NCI-H510A (cell line): ENCODE measurements at regions not wholly inside any gene's neighbourhood (a gene's known extent, or its start where the extent isn't known, plus 50 kb on each side); places are given as distances from the start of the nearest gene placed in this dataset.
"Not testable (repeated sequence)": the region's sequence is repeated elsewhere in the genome, so short reads cannot be mapped to it uniquely, and the experiment has no call there.

Source experiments
- DNase-seq: peaks from one replicate; lab custom pipeline; 2025; lab: John Stamatoyannopoulos, UW

DNA sequence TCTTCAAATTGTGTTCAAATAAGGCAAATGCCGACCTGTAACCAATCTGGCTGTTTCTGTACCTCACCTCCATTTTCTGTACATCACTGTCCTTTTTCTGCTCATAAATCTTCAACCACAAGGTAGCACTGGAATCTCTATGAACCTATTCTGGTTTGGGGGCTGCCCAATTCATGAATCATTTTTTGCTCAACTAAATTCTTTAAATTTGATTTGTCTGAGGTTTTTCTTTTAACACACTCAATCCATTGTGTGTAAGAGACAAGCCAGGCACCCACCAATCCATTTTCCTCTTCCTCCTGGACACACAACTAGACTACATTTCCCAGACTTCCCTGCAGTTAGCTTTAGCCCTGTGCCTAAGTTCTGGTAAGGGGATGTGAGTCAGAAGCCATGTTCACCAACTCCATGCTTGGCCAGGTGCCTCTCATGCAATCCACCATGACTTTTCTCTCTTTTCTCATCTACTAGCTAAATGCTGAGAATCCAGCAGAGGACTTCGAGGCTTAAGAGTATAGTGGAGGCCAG is 193.2 kb upstream of the KLF3 start:
- no peak for DNase-seq

DNA sequence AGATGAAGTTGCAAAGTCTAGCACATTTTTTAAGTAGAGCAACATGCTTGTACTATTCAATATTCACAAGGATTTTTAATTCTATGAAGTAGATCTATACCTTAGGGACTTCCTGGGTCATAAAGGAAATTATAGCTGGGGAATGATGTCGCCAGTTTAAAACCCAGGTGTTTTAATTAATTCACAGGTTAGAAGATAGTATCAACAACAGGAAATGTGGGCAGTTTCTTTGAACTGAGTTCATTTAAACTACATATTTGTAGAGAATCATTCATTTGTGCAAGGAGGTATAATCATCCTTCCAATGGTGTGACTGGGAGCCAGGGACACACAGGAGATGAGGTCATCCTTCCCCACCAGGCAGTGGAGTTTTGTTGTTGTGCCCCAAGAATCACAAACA is 181.3 kb upstream of the KLF3 start:
- no peak for DNase-seq

DNA sequence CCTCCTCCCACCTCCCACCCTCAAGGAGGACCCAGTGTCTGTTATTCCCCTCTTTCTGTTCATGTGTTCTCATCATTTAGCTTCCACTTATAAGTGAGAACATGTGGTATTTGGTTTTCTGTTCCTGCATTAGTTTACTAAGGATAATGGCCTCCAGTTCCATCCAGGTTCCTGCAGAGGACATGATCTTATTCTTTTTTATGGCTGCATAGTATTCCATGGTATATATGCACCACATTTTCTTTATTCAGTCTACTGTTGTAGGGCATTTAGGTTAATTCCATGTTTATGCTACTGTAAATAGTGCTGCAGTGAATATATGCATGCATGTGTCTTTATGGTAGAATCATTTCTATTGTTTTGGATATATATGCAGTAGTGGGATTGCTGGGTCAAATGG is 180.4 kb upstream of the KLF3 start:
- not testable (repeated sequence) for DNase-seq

DNA sequence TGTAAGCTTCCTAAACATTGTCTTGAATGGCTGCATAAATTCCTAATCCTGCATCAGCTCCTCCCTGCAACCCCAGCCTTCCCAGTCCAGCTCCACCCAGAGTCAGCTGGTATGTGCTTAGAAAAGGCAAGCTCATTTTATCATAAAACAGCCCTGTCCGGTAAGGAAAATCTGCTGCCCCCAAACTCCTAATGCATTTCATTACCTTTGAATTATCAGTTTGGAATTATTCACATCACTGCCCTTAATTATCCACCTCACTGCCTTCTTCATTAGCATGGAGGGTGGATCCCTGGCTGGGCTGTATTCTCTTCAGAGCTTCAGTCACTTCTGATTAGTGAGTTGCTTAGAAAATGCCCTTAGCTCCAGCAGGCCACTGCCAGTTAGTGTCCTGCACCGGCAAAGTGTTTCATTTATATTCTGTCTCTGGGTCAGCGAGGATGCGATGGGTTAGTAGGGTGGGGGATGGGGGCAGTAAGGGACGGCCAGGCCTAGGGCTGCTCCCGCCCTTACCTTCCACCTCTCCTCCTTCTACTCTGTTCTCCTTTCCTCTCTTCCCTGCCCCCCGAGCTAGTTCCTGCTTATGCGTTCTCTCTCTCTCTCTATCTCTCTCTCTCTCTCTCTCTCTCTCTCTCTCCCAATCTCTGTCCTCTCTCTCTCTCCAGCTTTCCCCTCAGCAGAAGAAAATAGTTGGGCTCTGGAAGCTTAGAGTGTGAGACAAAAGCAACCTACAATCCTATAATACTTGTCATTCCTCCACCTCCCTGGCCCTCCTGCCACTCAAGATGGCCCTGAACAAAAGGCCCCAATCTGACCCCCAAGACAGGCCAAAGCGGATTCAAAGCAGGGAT is 174.8 kb upstream of the KLF3 start:
- no peak for DNase-seq

DNA sequence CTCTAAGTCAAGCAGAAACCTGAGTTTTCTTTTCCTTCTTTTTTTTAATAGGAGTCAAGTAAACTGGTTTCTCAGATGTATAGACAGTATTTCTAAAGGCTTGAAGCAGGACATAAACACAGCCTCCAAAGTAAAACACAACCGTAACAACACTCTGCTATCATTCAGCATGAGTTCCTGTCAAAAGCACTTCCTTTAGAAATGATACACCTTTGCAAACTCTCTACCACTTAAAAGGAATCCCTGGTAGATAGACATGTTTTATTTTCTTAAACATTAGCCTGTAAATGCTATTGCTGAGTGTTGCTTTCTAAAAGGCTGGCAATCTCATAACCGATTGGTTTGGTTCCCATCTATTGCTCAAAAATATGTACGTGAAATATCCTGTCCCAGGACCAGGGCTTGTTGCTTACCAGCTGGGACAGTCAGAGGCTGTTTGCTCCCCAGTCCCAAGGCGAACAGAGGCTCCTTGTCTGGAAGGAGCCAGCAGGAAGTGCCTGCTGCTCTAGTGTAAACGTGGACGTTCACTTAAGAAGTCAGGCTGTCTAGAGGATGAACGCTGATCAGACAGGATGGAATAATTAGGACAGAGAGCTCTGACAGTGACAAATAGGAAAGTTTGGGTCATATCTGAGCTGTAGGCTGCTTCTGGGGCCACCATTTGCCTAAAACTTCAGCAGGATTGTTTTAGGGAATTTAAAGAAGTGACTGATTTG is 173.9 kb upstream of the KLF3 start:
- DNase-seq, result no peak

DNA sequence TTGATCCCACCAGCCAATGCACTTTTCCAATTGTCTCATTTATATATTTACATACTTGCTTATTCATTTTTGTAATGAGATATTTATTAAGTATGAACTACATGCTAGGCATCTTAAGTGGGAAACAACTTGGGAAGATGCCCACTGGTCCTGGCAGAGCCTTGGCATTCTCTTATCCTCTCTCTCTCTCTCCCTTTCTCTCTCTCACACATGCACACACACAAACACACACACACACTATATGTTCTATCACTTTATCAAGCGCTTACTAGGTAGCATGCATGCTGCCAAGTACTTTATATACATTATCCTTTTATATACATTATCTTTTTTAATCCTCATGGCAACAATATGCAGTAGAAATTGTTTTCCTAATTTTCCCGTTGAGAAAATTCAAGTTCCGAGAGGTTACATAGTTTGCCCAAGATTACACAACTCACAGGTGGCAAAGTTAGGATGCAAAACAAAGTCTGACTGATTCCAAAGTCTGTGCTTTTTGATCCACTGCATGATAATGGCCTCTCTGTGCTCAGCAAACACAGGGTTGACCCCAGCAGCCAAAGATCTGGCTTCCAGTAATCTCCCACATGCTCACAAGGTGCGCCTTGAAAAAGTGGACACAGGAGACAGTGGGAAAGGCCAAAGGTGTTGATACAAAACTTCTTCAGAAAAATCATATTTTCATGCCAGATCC is 173.1 kb upstream of the KLF3 start:
- no peak for DNase-seq

DNA sequence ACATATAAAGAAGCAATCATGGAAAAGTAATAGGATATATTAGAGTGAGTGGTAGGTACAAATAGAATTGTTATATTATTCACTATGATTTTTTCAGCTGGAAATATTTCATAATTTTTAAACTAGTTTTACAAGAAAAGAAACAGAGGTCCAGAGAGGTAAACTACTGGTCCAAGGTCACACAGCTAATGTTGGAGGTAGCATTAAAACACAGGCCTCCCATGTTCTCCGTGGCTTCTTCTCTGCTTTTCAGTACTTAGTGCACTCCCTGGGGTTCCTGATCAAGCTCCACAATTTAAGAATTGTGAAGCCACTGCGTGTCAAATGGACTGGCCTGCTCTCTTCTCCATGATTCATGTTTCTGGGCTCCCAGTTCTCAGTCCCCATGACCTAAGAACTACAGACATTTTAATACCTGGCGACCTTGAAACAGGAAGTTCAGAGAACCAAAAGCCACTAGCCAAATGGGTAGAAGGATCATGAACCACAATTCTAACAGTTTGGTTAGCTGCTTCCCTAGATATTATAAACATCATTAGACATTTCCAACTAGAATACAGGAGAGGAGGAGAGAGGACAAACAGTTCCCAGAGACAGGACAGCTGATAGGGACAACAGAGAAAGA is 172.0 kb upstream of the KLF3 start:
- no peak for DNase-seq

DNA sequence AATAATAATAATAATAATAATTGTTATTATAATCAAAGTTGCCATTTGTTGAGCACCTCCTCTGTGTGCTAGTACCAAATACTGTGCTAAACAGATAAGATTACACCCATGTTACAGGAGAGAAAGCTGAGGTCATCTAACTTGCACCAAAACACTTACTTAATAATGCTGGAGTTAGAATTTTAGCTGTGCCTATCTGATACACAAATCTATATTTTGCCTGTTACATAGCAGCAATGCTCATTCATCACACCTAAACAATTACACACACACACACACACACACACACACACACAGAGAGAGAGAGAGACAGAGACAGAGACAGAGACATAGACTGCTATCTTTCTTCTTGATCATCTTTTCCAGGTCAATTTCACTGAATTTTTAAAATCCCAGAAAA is 170.9 kb upstream of the KLF3 start:
- DNase-seq, result no peak

DNA sequence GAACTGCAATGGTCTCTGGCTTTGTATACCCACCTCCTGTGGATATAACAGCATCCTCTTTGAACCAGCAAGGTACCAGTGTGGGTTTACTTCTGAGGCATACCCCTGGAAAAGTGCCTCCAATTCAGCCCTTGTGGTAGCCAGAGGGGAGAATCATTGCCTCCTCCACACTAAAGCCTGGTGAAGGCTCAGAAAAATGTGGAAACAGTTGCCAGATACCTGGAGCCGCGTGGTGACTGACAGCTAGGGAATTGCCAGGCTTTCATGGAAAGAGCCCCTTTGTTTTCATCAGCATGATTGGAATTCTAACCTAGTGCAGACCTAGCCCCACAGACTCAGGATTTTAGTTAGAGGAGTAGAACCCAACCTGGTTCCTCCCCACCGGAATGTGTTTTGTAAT is 168.6 kb upstream of the KLF3 start:
- no peak for DNase-seq

DNA sequence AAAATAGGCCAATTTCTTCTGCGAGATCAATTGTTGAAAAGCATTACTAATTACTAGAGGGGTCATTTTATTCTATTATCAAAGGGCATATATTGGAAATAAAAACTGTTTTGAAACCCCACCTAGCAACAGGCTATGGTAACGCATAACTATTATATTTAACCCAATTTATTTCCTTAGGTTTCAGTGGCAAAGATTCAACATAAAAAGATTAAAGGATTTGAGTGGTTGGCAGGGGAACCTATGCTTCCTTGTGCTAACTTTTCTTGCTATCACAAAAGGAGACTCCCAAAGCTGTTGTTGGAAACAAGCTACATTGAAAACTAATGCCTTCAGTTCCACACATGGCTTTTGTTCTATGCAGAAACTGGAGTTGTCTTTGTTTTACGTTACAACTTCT is 166.9 kb upstream of the KLF3 start:
- DNase-seq, result no peak

DNA sequence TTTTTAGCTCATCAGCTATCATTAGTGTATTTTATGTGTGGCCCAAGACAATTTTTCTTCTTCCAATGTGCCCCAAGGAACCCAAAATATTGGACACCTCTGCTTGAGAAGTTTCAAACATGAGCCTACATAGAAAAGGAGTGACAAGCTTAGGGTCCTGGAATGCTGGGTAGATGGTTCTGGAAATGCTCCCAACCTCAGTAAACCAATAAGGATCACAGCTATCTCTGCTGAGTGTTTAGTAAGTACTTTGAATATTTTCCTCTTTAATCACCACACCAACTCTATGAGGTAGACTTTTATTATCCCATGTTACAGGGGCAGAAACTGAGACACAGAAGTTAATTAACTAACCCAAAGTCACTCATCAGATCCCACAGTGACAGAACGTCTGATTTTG is 164.9 kb upstream of the KLF3 start:
- no peak for DNase-seq

DNA sequence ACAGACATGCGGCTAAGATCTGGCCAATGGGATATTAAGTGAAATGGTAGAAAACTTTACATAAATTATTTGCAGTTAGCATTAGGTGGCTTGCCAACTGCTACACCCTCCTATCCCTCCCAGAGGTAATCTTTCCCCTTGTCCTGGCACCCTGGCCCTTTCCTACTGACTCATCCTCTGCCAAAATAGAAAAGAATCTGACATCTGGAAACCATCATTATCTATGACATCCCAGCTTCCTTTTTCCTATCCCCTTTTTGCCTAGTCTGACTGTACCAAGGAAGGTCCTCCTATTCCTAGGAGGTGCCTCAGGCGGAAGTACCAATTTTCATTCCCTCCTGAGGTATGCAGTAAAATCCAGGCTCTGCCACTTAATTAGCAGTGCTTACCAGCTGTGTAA is 163.6 kb upstream of the KLF3 start:
- no peak for DNase-seq

DNA sequence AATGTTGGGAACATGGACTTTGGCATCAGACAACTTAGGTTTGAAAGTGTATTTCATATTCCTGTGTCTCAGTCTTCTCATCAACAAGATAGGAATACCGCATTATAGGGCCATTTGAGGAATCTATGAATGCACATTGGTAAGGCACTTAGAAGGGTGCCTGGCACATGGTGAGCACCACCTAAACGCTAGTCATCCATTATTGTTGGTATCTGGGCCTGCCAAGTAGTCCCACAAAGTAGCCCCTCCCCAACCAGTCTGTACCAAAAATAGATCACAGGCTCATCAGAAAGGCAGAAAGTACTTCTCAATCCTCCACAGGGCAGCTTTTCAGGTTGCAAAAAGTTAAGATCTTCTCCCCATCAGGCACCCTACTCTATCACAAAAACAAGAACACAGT is 162.3 kb upstream of the KLF3 start:
- no peak for DNase-seq

DNA sequence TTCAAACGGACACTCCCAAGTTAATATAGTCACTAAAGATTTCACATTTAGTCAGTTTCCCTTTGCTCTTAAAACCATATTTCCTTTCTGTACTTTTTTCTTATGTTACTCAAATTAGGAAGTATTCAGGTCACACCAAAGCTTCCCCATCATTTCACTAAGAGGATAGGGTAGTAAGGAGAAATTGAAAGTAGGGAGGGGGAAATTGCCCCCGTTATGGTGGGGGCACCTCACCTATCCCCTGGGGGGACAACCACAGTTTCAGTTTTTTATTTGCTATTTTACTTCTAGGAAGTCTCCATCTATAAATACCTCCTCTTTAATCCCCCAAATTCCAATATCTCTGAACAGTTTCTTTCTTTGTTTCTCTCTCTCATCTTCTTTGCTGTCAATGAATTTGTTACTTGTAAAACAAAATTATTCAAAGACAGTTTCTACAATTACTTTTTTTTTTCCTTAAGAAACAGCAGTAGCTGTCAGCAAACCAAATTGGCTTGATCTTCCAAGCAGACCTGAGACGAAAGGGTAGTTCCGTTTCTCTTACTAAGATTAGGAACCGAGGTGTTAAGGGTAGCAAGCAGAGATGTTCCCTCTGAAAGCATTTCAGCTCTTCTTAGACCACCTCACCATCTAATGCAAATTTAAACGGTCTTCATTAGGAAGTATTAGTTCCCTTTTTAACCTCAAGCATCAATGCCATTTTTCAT is 160.2 kb upstream of the KLF3 start:
- DNase-seq, result no peak

DNA sequence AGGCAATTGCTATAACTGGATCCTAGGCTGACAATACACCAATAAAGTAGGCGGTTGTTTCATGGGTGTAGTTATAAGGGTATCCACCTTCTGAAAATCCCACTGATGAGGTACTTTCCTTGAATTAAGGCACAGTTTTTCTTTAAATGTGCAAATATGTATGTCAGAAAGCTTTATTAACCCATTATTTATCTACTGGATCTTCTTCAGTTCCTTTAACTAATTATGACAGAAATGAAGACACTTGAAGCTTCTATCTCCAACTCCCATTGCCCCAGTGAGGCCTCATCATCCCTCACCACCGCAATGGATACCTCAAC is 159.6 kb upstream of the KLF3 start:
- DNase-seq, result no peak

DNA sequence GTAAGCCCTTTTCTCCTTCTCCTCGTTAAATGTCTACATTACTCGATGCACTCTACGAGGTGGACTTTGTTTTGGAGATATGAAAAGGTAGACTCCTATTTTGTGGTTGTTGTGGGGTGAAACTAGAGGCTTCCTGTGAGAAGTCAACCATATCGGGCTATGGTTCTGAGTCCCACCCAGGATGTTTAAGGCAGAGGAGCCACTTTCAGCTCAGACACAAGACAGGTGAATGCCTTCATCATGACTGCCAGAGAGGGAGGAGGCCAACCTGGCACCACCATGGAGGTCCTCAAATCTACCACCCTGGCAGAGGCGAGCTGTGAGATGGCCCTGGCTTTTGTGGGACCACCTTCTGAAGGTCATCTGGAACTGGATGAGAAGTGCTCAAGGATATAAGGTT is 154.4 kb upstream of the KLF3 start:
- no peak for DNase-seq

DNA sequence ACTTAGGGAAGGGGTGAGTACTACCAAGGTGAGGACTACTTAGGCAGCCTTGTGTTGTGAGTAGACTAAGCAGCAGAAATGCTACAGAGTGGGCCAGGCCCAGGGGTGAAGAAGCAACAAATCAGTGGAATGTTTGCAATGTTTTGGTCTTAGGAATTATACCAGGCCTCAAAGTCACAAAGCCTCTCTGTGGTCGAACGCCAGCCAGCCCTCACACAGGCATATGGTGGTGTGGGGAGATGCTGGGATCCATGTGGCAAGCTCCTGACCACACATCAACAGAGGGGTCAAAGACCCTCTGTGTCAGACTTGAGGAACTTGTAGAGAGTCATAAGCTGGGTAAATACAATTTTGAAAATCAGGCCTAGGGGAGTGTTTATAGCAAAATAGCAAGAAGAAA is 153.8 kb upstream of the KLF3 start:
- DNase-seq, result no peak

DNA sequence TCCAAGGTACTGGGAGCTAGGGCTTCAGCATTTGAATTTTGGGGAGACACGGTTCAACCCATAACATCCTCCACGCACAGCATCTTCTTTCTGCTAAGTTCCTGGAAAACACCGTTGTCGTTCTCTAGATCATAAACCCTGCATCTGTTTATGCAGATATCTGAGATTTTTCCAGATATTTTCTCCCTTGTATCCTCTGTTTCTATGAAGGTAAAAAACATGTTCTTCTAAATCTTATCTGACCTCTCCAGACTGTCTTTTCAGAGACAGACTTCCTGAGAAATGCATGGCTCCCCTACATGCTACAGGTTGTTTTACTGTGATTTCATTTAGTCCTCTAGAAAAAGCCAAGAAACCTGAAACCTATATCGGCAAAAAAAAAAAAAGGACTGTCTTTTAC is 152.3 kb upstream of the KLF3 start:
- DNase-seq, result no peak

DNA sequence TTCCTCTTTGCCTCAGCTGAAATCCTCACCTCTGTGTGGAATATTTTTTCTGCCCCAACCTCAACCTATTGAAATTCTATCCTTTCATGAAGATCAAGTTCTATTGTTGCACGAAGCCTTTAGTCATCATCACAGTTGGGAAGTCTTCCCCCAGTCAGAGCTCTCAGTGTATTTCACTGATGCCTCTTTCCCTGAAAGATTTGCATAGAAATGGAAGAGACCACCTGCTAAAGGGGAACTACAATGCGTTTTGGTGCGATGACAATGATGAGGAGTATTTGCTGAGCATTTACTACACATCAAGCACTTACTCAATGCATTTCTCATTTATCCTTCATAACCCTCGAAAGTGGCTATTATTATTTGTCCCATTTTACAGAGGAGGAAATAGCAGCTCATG is 151.2 kb upstream of the KLF3 start:
- DNase-seq, result no peak

DNA sequence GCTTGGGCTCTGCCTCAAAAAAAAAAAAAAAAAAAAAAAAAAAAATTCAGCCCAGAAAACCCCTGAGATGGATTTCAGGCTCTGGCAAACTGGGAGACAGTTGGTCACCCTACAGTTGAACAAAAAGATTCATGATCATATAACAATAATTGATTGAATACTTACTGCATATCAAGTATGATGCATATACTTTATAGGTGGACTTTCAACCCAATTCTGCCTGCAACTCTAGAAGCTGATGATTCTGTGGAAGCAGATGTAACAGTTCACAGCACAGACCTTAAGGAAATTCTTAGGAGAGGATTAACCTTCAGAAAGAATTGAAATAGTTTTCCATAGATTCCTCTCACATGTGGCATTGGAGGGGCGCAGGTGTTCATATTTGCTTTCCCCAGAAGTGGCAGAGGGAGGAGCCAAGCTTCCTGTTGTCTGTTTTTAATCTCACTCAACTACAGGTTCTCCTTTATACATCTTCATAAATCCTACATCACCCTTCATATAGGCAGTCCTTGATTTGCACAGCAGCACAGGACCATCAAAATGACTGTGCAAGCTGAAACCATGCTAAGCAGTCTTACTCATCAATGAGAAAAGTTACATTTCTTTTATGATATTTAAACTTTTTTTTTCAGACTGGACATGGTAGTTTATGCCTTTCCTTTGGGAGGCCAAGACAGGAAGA is 149.4 kb upstream of the KLF3 start:
- DNase-seq, result peak; percentile 33

DNA sequence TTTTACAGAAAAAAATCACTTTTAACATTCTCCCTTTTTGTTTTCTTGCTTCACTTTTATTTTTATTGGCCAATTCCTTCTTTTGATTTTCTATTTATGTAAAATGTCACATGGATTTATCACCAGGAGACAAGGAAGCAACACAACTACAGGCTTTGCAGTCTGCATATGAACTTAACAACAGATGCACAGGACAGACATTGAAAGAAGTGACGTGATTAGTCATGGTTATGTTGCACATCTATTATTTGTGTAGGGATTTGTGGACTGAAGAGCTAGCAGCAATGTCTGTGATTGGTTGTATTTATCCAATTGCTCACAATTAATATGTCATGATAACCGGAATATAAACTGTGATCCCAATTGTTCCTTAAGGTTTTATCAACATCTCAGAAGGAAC is 147.8 kb upstream of the KLF3 start:
- no peak for DNase-seq
